ENCODE measurements at regions not wholly inside any gene's neighbourhood (a gene's known extent, or its start where the extent isn't known, plus 50 kb on each side); places are given as distances from the start of the nearest gene placed in this dataset.

DNA sequence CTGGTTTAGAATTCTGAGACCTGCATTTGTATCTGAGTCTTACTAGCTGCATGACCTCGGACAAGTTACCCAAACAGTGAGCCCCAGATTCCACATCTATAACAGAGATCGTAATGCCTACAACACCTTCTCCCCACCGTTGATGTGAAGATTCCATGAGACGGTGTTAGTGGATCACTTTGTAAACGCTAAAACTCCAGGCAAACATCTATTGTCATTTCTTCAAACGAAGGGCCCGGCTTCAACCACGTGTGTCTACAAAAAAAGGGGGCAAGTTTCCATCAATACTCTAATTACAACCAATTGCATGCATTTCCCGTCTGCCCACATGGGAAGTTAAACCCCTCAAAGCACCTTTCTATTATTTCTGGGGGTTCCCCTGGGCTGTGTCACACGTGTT is 99.1 kb upstream of the ENPP6 start:
- no peaks in the 10 kb centered on the region for H4K20me1 ChIP-seq (ENCODE audit: insufficient read depth)
- H3K27ac ChIP-seq = no peak overlapping the region
- no peak overlapping the region for H3K4me3 ChIP-seq
- H3K36me3 ChIP-seq (ENCODE audit: low read depth) = no peaks in the 10 kb centered on the region
- H3K79me2 ChIP-seq (ENCODE audit: insufficient read depth) = no peaks in the 10 kb centered on the region
- no peak for DNase-seq
- no peaks in the 10 kb centered on the region for H3F3A ChIP-seq (ENCODE audit: insufficient read depth)
- no peaks in the 10 kb centered on the region for H3K27me3 ChIP-seq (replicated peaks; ENCODE audit: insufficient read depth)
- no peaks in the 10 kb centered on the region for H3K9me2 ChIP-seq (ENCODE audit: insufficient read depth)
- H3K4me2 ChIP-seq (ENCODE audit: unreplicated experiment) = no peak overlapping the region
- no peak overlapping the region for H2AFZ ChIP-seq
- no peaks in the 10 kb centered on the region for H3K9me3 ChIP-seq (ENCODE audit: low read depth)
- no peak overlapping the region for H3K9ac ChIP-seq
- no peak for TF ChIP-seq EZH2 (IDR thresholded peaks at IDR 0.05; ENCODE audit: insufficient read depth, poor library complexity, severe bottlenecking)
- no peak for TF ChIP-seq EZH2phosphoT487 (IDR thresholded peaks at IDR 0.05; ENCODE audit: insufficient read depth, low read depth)
- 77 to 82% methylated on average over 10 of the region's 10 CpGs for WGBS, 2 experiments (ENCODE audit: low coverage in 1 of 2, low lambda C conversion rate in 2 of 2, missing lambda C conversion rate in 2 of 2)
- in situ Hi-C loops (cut with MboI) = no loop called here
- H3K4me1 ChIP-seq (ENCODE audit: insufficient read depth) = no peaks in the 10 kb centered on the region

DNA sequence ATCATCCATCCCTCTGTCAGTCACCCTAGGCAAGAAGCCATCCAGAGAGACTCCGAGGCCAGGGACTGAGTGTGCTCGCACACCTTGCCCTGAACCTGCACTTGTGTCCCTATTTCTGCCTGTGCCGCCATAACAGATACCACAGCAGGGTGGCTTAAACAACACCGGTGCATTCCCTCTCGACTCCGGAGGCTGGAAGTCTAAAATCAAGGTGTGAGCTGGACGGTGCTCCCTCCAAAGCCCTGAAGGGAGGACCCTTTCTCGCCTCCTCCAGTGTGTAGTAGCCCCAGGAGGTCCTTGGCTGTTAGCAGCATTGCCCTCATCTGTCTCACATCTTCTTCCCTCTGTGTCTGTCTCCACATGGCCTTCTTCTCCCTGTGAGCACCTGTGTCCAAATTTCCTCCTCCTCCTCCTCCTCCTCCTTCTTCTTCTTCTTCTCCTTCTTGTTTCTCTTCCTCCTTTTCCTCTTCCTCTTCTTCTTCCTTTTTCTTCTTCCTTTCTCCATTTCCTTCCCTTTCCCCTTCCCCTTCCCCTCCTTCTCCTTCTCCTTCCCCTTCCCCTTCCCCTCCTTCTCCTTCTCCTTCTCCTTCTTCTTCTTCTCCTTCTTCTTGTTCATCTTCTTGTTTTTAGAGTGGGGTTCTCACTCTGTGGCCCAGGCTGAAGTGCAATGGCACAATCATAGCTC is 98.1 kb upstream of the ENPP6 start:
- Histone ChIP-seq H3K9me3 (ENCODE audit: low read depth) (no peaks in the 10 kb centered on the region), H3K4me1 (ENCODE audit: insufficient read depth) (no peaks in the 10 kb centered on the region), H3K36me3 (ENCODE audit: low read depth) (no peaks in the 10 kb centered on the region), H4K20me1 (ENCODE audit: insufficient read depth) (no peaks in the 10 kb centered on the region), H3K4me2 (ENCODE audit: unreplicated experiment) (no peak overlapping the region), H3K79me2 (ENCODE audit: insufficient read depth) (no peaks in the 10 kb centered on the region), H3K4me3 (no peak overlapping the region), H3K9me2 (ENCODE audit: insufficient read depth) (no peaks in the 10 kb centered on the region), H3K27ac (no peak overlapping the region), H3K9ac (no peak overlapping the region), H3F3A (ENCODE audit: insufficient read depth) (no peaks in the 10 kb centered on the region), H2AFZ (no peak overlapping the region), H3K27me3 (replicated peaks; ENCODE audit: insufficient read depth) (no peaks in the 10 kb centered on the region)
- TF ChIP-seq EZH2phosphoT487 (IDR thresholded peaks at IDR 0.05; ENCODE audit: insufficient read depth, low read depth) = no peak
- no peak for TF ChIP-seq EZH2 (IDR thresholded peaks at IDR 0.05; ENCODE audit: insufficient read depth, poor library complexity, severe bottlenecking)
- no peak for DNase-seq
- 80 to 83% methylated on average over 8 of the region's 8 CpGs for WGBS, 2 experiments (ENCODE audit: low coverage in 1 of 2, low lambda C conversion rate in 2 of 2, missing lambda C conversion rate in 2 of 2)
- in situ Hi-C loops (cut with MboI) = no loop called here

DNA sequence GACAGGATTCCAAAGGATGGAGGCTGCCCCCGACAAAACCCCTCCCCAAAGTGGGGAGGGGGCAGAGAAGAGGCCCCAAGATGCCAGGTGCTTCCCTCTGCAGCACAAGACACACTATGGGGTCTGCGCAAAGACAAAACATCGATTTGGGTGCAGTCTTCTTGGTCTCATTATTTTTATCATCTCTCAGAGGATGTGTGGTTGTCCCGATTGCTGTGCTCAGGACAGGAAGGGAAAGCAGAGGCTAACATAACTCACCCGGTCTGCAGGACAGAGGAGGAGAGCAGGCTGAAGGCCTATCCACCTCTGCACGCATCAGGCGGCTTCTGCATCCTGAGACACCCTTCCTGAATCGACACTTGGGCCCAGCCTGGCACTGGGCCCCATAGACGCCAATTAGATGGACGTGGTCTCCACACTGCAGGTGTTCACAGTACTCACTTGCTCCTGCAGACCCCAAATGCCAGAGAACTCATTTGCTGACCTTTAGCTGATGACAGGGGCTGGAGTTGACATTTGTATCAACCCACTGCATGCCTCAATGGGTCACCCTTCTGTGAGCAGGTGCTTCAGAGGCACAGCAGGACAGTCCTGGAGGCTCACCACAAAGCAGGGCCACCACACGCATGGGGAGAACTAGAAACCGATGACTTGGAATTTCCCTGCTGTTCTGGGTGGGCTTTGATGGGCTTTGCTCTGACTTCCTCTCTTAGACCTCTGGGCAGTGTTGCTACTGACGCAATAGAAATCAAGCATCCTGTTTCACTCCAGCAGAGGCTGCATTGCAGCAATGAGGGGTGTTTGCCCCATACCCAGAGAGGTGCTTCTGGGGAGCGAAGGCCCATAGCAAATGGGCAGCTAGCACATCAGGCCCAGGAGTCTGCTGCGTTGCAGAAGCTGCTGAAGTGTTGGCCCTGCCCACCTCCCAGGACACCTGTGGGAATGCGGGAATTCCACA is 96.3 kb upstream of the ENPP6 start:
- TF ChIP-seq EZH2phosphoT487 (IDR thresholded peaks at IDR 0.05; ENCODE audit: insufficient read depth, low read depth) (no peak), EZH2 (IDR thresholded peaks at IDR 0.05; ENCODE audit: insufficient read depth, poor library complexity, severe bottlenecking) (no peak)
- no peaks in the 10 kb centered on the region for H3K4me1 ChIP-seq (ENCODE audit: insufficient read depth)
- no peak for DNase-seq

GRCh38 chr4:184313058-184313581 is 95.4 kb upstream of the ENPP6 start:
- Histone ChIP-seq H3K9me3 (ENCODE audit: low read depth) (no peaks in the 10 kb centered on the region), H3K4me2 (ENCODE audit: unreplicated experiment) (no peak overlapping the region), H4K20me1 (ENCODE audit: insufficient read depth) (no peaks in the 10 kb centered on the region), H3K27ac (no peak overlapping the region), H3K9me2 (ENCODE audit: insufficient read depth) (no peaks in the 10 kb centered on the region), H3K4me3 (no peak overlapping the region), H2AFZ (no peak overlapping the region), H3K4me1 (ENCODE audit: insufficient read depth) (no peaks in the 10 kb centered on the region), H3K9ac (no peak overlapping the region), H3F3A (ENCODE audit: insufficient read depth) (no peaks in the 10 kb centered on the region), H3K36me3 (ENCODE audit: low read depth) (no peaks in the 10 kb centered on the region), H3K27me3 (replicated peaks; ENCODE audit: insufficient read depth) (no peaks in the 10 kb centered on the region), H3K79me2 (ENCODE audit: insufficient read depth) (no peaks in the 10 kb centered on the region)
- in situ Hi-C loops (cut with MboI) = no loop called here
- TF ChIP-seq EZH2 (IDR thresholded peaks at IDR 0.05; ENCODE audit: insufficient read depth, poor library complexity, severe bottlenecking) (no peak), EZH2phosphoT487 (IDR thresholded peaks at IDR 0.05; ENCODE audit: insufficient read depth, low read depth) (no peak)
- no peak for DNase-seq
- 89 to 91% methylated on average over 4 of the region's 4 CpGs for WGBS, 2 experiments (ENCODE audit: low coverage in 1 of 2, low lambda C conversion rate in 2 of 2, missing lambda C conversion rate in 2 of 2)

More for the DNA sequence above, 96.3 kb upstream of the ENPP6 start:
- Histone ChIP-seq H3F3A (ENCODE audit: insufficient read depth) (no peaks in the 10 kb centered on the region), H3K9ac (no peak overlapping the region), H4K20me1 (ENCODE audit: insufficient read depth) (no peaks in the 10 kb centered on the region), H3K9me3 (ENCODE audit: low read depth) (no peaks in the 10 kb centered on the region), H3K27ac (no peak overlapping the region), H2AFZ (no peak overlapping the region), H3K9me2 (ENCODE audit: insufficient read depth) (no peaks in the 10 kb centered on the region), H3K4me3 (no peak overlapping the region), H3K27me3 (replicated peaks; ENCODE audit: insufficient read depth) (no peaks in the 10 kb centered on the region), H3K79me2 (ENCODE audit: insufficient read depth) (no peaks in the 10 kb centered on the region), H3K36me3 (ENCODE audit: low read depth) (no peaks in the 10 kb centered on the region), H3K4me2 (ENCODE audit: unreplicated experiment) (no peak overlapping the region)
- in situ Hi-C loops (cut with MboI) = no loop called here
- 71 to 75% methylated on average over 16 of the region's 16 CpGs for WGBS, 2 experiments (ENCODE audit: low coverage in 1 of 2, low lambda C conversion rate in 2 of 2, missing lambda C conversion rate in 2 of 2)

All from GM23248 (cell line).